Kidney capillary endothelial cell (primary cell): ENCODE measurements at regions not wholly inside any gene's neighbourhood (a gene's known extent, or its start where the extent isn't known, plus 50 kb on each side); places are given as distances from the start of the nearest gene placed in this dataset.
A peak's percentile ranks its signal among the peaks of the same experiment; 100 is the strongest.
"Not testable (repeated sequence)": the region's sequence is repeated elsewhere in the genome, so short reads cannot be mapped to it uniquely, and the experiment has no call there.

Experiments used
- DNase-seq: peaks from one replicate; pipeline ENCODE4 v3.0.0-alpha.2; 2018; ENCODE audit warnings: low spot score

DNA sequence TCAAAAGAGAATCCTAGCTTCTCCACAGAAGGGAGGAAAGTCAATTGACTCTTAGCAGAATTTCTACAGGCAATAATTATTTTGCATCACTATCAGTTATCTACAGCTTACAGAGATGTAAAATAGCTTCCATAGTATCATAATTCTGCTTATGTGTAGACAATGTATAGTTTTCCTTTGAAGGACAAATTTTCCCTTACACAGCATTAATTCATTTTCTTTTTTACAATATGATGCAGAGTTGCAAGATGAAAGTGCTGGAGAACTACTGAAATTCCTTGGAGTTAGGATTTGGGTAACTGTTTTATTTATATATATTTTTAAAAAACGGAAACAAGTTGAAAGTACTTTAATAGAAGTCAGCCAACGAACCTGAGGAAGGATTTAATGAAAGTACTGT is 111.0 kb upstream of the CPHXL start:
- no peak for DNase-seq

DNA sequence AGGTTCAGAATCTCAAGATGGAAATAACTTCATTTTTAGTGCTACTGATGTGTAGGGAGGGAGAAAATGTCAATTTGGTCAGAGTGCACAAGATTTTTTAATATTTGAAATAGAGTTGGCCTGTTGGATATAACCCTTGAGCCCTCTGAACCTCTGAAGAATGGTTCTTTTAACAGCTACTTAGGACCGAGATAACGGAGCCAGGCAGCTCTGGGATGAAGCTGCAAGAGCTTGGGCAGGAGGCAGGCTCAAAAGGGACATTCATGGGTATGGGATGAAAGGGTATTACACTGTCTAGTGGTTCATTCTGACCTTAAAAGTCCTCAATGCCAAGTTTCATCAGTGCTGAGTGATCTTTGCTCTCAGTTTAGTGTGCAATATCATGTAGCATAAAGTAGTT is 111.4 kb upstream of the CPHXL start:
- DNase-seq: no peak

DNA sequence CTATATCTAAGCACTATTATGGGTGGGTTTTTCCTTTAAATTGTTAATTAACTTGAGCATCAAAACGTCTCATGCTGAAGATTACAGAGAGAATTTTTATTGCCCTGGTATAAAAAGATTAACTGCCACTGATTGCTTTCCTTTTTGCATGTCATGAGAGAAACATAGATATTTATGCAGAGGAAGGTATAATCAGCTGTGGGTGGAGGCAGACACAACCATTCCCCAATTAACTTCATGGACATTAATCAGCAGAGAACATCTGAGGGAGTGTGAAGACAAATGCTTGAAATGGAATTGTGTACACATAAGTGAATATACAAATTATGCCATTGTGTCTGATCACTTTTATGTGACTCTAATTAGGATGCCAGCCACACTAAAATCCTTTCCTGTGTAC is 115.2 kb upstream of the CPHXL start:
- no peak for DNase-seq

DNA sequence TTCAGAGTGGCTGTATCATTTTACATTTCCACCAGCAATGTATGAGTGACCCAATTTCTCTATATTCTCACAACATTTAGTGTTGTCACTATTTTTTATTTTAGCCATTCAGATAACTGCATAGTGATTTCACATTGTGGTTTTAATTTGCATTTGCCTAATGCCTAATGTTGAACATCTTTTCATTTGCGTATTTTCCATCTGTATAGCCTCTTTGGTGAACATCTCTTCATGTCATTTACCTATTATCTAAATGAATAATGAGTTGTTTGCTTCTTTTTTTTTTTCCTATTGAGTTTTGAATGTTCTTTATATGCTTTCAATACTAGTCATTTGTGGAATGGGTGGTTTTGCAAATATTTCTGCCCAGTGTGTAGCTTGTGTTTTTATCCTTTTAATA is 120.9 kb upstream of the CPHXL start:
- no peak for DNase-seq

DNA sequence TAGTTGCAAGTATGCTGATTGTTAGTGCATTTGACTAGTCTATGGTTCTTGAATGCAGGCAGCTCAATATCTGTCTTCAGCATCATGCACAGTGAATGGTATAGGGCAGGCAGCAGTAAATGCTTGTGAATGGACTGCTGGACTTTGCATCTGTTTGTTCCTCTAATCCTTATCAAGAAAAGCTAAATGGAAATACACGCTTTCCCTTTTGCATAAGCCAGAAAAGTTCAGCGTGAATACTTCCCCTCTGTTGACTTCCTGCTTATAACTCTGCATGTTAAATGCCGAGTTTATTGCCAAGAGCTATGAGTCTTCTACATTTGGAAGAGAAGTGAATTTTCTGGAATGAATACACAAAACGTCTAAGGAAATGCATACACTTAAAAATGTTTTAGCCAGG is 127.9 kb upstream of the CPHXL start:
- DNase-seq: no peak

DNA sequence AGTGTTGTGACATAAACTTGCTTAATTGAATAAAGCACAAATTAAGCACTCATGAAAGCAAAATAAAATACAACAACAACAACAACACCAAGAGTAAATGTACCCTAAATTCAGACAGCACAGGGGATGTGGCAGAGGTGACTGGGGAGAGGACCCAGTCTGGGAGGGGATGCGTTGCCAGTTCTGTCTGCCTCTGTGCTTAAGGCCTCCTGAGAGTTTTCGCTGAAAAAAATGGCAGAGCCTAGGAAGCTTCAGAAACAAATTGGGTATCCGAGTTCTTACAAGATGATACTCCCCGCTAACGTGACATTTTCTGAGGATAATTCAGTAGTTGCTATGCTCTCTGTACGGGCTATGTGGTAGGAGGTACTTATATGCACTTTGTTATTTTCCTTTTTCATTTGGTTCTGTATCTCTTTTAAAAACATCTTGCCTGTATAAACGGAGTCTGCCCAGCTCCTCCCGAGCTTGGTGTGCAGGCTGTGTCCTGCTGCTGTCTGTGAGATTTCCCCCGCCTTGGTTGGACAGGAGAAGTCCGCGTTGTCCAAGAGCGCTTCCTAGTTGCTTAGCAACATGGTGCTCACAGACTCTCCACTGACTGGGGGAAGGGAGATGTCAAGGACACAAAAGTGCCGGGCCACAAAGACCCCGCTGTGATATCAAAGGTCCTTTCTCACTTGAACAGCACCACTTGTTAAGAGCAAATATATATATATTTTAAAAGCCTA is 134.2 kb upstream of the CPHXL start:
- no peak for DNase-seq

DNA sequence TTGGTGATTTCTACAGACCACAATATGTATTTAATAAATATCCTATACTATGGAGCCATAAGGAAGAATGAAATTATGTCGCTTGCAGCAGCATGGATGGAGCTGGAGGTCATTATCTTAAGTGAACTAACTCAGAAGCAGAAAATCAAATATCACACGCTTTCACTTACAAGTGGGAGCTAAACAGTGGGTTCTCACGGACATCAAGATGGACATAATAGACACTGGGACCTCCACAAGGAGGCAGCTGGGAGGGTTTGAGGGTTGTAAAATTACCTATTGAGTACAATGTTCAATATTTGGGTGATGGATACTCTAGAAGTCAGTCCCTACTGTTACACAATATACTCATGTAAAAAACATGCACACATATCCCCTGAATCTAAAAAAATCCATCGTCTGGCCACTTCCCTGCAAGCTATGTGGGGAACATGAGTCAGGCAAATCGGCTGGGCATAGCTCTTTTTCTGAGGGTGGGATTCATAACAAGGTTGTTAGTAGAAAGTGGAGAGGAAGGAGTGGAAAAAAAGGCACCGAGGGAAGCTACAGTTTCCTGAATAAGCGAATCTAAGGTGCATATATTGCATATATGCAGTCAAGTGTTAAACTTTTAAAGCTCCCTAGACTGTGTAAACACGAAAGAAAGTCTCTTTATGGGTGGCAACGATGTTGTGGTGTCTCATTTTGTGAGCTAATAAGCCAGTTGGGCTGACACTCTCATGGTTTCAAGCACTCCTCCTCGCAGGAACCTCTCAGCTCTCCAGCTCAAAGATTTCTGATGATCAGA is 135.2 kb upstream of the CPHXL start:
- DNase-seq: no peak

DNA sequence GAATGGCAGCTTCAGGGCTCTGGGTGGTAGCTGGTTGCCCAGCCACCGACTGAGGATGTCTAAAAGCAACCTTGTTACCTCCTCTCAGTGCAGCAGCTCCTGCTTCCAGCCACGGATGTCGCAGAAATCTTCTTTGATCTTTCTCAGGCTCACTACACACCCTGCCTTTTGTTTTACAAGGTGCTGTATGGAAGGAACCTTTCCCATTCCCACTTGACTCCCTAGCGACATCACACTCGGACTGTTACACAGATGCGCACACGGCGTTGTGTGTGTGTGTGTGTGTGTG is 135.8 kb upstream of the CPHXL start:
- DNase-seq: no peak

DNA sequence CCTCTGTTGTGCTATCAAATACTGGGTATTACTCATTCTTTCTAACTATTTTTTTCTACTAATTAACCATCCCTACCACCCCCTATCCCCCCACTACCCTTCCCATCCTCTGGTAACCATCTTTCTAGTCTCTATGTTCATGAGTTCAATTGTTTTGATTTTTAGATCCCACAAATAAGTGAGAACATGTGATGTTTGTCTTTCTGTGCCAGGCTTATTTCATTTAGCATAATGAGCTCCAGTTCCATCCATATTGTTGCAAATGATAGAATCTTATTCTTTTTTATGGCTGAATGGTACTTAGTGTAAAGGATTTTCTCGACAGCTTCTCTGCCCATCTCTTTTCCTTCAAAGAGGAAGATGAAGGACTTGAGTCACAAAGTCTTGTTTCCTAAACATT is 138.0 kb upstream of the CPHXL start:
- DNase-seq: no peak

DNA sequence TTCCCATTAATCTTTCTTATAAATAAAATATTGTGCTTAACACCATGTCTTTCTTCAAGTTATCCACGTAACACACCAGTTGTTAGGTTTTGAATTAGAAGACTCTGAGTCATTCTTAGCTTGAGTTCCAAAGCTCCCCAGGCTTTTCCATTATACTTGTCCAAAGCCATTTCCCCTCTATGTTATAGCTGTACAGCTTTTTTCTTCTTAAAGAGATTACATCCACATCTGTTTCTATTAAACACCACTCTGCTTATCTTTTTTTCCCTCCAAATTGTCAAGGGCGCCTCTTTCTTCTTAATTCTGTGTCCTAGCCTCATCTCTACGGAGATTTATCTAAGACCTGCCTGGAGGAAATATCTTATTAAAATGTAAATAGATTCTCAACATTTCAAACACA is 139.4 kb upstream of the CPHXL start:
- no peak for DNase-seq

DNA sequence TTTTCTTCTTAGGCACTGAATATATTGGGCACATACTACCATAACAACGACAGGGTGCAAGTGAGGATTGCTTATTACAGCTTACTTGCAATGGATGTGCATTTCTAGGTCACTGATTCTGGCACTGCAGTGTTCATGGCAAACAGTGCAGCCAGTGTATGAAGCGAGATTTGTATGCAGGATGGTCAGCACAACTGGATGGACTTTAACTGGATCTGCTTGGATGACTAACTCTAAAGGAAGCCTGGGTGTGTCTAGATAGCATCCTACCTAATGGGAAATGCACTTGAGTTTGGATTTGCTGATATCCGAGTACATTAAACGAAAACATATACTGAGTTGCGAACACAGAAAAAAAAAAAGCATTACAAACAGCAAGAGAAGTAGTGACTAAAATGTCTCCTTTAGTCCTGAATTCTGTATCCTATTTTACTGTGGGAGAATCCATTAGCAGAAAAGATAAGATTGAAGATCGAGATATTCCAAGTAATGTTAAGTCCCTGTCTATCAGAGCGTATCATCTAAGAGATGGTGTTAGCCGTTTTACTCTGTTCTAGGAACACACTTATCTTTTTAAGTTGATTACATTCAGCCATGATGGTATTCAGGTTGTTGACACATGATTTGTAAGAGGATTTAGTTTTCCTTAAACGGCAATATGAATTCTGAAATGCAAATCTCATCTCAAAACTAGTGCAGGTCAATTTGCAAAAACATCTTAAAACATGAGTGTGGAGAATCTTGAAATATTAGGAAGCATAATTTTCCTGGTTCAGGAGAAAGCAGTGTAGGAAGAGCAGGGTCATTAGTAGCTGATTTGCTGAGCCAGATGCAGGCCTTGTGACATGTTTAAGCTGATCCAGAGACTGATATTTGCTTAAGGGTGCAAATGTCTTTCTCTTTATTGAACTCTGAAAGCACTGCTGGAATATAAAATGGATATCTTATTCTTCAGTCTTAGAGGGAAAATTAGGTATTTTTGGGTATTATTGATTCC is 142.6 kb upstream of the CPHXL start:
- DNase-seq: no peak

DNA sequence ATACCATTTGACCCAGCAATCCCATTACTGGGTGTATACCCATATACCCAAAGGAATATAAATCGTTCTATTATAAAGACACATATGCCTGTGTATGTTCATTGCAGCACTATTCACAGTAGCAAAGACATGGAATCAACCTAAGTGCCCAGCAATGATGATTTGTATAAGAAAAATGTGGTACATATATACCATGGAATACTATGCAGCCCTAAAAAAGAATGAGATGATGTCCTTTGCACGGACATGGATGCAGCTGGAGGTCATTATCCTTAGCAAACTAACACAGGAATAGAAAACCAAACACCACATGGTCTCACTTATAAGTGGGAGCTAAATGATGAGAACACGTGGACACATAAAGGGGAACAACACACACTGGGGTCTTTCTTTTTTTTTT is 155.0 kb upstream of the CPHXL start:
- not testable (repeated sequence) for DNase-seq

DNA sequence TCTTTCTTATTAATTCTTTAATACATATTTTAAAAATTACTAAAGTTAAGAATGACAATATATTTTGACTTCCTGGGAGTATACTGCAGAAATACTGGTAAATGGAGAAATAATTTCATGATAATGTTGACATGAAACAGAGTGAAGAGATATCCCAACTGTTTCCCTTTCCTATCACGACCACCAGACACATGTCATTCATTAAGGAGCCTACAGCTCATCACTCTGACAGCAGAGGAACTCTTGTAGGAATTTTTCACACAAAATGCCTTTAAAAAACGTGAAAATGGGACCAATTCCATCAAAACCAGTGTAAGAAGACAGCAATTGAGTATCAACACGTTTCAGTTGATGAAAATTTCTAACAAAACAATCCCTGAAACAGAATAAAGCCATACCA is 172.9 kb upstream of the CPHXL start:
- no peak for DNase-seq

DNA sequence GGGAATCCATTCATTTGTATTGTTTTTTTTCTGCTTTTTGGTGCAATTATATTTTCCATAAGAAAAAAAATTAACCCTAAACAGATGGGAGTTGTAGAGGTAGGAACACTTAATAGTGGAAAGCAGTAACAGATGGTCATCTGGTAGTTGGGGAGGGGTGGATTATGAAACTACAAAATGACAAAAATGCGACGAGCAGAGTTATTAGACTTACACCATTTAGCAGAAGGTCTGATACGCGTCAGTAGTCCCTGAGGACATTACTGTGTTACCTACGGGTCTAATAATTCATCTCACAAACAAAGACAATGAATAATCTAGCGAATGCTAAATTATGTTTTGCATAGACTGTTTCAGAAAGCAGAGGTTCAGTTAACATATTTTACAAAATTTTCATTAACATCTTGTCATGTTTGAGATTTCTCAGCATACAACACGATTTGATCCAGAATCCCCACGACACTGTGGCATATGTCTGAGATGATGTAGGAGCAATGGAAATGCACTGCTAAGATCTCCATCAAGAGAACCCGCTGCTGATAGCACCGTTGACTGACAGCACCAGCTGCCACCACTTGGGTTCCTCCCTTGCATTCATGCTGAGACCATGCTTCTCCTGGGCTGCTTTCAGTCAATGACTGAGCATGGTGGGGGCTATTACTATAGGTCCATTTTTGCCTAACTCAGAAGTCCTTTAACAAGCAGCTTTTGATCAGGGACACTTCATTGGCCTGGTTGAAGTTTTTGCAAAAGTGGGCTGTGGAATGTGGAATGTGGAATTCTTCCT is 182.2 kb upstream of the CPHXL start:
- DNase-seq: no peak

DNA sequence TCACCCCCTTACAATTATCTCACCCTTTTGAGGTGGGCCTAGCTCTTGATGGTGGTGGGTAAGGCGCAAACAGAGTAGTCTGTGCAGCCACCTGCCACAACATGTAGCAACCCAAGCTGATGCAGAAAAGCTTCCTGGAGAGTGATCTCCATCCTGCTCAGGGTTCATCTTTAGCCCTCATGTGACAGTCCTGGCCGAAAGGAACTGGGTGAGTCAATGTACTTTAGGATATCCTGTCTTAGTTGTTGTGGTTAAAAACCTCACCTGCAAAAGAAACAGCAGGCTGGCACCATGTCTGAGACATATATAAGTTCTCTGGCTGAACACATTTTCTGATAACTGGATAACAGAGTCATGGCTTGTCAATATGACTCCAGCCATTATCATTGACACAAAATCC is 183.5 kb upstream of the CPHXL start:
- DNase-seq: peak; percentile 17

DNA sequence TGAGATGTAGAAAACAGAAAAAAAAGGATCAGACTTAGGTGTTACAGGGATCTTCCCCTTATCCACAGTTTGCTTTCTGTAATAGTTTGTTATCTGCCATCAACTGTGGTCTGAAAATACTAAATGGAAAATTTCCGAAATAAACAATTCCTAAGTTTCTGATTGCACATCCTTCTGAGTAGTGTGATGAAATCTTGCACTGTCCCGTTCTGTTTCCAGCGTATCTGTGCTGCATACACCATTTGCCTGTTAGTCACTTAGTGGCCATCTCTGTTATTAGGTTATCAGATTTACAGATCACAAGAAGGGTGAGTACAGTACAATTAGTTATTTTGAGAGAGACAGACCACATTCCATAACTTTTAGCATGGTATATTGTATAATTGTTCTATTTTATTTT is 185.6 kb upstream of the CPHXL start:
- no peak for DNase-seq

DNA sequence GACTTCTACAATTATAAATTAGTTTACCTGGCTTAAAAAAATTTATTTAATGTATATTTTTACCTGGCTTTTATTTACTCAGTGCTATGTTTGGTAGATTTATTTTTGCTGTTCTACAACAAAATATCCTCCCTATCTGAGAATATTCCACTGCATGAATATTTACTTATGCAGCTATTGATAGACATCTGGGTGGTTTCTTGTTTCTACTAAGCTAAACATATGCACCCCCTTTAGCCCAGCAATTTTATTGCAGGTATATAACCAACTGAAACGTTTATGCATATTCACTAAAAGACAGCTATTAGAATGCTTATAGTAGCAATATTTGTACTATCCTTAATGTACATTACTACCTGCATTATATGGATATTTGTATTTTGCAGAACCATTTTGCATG is 187.7 kb upstream of the CPHXL start:
- no peak for DNase-seq

DNA sequence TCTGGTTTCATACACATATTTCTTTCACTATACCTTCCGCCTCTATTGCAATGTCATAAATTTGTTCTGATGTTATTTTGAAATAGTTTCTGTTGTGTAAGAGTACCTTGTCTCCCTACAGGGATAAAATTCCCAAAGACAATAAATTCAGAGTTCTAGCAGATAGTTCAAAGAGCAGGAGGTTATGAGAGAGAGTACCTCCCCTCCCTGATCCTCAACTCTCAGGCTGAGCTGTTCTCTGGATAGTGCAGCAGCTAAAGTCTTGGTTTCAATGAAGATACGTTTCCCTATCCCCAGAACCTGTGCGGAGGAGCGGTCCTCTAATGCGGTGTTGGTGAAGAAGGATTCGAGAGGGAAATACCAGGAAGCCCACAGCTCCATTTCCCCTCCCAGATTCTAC is 190.2 kb upstream of the CPHXL start:
- DNase-seq: no peak

DNA sequence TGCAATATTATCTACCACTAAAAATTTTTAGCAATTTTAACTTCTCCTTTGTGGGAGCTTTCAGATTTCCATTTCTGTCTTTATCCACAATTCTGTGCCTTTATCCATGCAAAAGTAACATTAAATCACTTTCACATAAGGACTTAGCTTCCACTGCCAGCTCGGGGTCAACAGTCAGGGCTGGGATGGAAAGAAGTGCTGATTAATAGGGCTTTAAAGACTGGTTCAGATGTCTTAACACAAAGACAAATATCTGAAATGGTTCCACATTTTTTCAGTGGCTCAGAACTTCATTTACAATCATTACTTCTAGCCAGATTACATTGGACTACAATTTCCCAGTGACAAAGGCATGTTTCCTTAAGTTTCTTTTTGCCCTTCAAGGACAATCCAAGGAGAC is 191.8 kb upstream of the CPHXL start:
- no peak for DNase-seq

DNA sequence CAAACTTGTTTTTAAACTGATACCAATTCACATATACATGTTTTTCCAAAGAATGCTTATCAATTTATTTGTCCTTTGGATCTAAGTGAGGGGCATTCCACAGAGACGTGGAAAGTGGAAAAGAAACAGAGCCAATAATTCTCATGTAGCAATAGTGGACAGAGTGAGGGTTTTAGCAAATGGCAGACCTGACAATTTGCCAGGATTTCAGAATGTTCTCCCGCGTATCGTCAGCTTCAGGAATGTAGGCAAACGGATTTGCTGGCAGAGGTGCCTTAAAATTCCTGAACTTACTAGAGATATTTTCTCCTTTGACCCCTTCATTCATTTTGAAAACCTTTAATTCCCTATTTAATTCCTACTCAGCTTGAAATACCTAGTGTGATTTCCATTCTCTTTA is 193.4 kb upstream of the CPHXL start:
- DNase-seq: no peak

DNA sequence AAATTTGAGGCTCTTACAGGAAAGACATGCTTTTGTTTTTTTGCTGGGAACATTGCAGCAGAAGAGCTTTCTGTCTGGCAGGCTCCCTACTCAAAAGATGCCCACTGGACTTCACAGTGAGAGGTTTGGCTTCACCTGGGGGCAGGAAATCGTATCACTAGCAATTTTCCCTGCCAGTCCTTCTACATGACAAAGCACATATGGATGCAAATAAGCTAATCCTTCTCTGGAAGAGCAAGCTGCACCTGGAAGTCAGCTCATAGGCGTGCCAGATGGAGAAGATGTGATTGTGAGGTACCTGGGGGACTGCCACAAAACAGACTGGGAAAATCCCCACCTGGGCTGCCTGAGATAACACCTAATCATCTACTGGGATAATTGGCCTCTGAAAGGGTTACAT is 195.0 kb upstream of the CPHXL start:
- no peak for DNase-seq

DNA sequence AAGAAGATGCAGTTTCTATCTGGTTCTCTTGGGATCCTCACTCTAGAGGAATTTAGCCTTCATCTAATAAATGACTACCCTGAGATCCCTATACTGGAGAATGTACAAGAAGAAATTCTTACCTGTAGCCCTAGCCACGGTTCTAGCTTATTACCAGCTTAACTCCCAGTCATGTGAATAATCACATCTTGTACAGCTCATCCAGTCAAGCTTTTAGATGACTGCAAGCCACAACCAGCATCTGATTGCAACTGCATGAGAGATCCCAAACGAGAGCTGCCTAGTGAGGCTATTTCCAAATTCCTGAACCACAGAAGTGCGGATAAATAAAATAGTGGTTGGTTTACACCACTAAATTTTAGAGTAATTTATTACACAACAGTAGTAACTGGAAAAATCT is 196.0 kb upstream of the CPHXL start:
- DNase-seq: no peak
